Esophagus muscularis mucosa (tissue), 4 donors: ENCODE measurements at regions not wholly inside any gene's neighbourhood (a gene's known extent, or its start where the extent isn't known, plus 50 kb on each side); places are given as distances from the start of the nearest gene placed in this dataset.

Source experiments
- DNase-seq: peaks from one replicate; pipeline ENCODE4 v3.0.0-alpha.2; 2017; ENCODE audit errors: extremely low spot score
- H3K27ac ChIP-seq, 4 donors: fragments of 200-600 bp; sonication (generic); replicated peaks in 1 of 4; 1 replicate in 3 of 4; 2 replicates in 1 of 4; pipeline ENCODE4 v1.5.1; 2016 to 2019; ENCODE audit warnings: mild to moderate bottlenecking in 1 of 4
- H3K27me3 ChIP-seq, 4 donors: fragments of 200-600 bp; sonication (generic); one replicate each; pipeline versions ENCODE4 v1.5.1 to v1.6.0; 2016 to 2019
- H3K36me3 ChIP-seq, 4 donors: fragments of 200-600 bp; sonication (generic); one replicate each; pipeline ENCODE4 v1.5.1; 2016 to 2019
- H3K4me1 ChIP-seq, 4 donors: fragments of 200-600 bp; sonication (generic); one replicate each; pipeline ENCODE4 v1.5.1; 2016 to 2019
- H3K4me3 ChIP-seq, 4 donors: fragments of 200-600 bp; sonication (generic); 1 replicate in 2 of 4; 2 replicates in 2 of 4; pipeline ENCODE4 v1.5.1; 2016 to 2019; ENCODE audit warnings: mild to moderate bottlenecking in 4 of 4, moderate library complexity in 1 of 4
- H3K9me3 ChIP-seq, 4 donors: fragments of 200-600 bp; sonication (generic); 1 replicate in 3 of 4; 2 replicates in 1 of 4; pipeline ENCODE4 v1.5.1; 2016 to 2019
- EP300 ChIP-seq: sonication (generic); formaldehyde crosslinking; IDR thresholded peaks from one replicate; pipeline ENCODE4 v1.6.1; 2017; ENCODE audit warnings: antibody characterized with exemption
- POLR2A ChIP-seq: fragments of 450-650 bp; IDR thresholded peaks from one replicate; pipeline ENCODE4 v1.6.1; 2017; ENCODE audit warnings: antibody characterized with exemption, moderate library complexity, mild to moderate bottlenecking, low read depth
- POLR2AphosphoS5 ChIP-seq, 2 donors: sonication (generic); formaldehyde crosslinking; IDR thresholded peaks; one replicate each; pipeline ENCODE4 v1.6.1; 2017; ENCODE audit warnings: antibody characterized with exemption in 2 of 2
- WGBS: methylation state at CpG from one replicate; pipeline ENCODE4 v1.1.5; 2018; 5-methylcytosine and 5-hydroxymethylcytosine counted together
- intact Hi-C: fragments of 100-400 bp; cut with DNase I; formaldehyde crosslinking; loops from one replicate; pipeline ENCODE4 v1.15.1; 2023
- TF ChIP-seq, protein P1 (sequence below), 3 experiments: fragments of 200-600 bp in 2 of 3; fragments of 450-650 bp in 1 of 3; sonication (generic) in 2 of 3; IDR thresholded peaks; one replicate each; pipeline ENCODE4 v1.5.1; 2017 to 2019; ENCODE audit warnings: antibody characterized with exemption in 3 of 3, mild to moderate bottlenecking in 2 of 3, moderate library complexity in 1 of 3

DNA sequence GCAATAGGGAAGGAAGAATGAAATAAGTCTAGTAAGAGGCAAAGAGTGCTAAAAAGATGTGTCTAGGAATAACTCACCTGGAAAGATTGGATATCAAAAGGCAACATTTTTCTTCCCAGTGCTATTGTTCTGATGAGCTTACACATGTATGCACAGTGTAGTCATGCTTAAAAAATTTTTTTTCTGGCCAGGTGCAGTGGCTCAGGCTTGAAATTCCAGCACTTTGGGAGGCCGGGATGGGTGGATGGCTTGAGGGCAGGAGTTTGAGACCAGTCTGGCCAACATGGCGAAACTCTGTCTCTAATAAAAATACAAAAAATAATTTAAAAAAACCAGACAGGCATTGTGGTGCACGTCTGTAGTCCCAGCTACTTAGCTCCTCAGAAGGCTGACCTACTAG lies 795.8 kb upstream of the IGFBP7 start:
- Histone ChIP-seq H3K4me3 (no peak overlapping the region), H3K27me3 (no peaks in the 10 kb centered on the region), H3K27ac (no peak overlapping the region), H3K36me3 (no peaks in the 10 kb centered on the region), H3K9me3 (no peaks in the 10 kb centered on the region), H3K4me1 (no peaks in the 10 kb centered on the region)
- 83% methylated on average over 3 of the region's 3 CpGs for WGBS
- intact Hi-C loops = no loop called here
- no peak for TF ChIP-seq POLR2A
- TF ChIP-seq, protein P1, sequence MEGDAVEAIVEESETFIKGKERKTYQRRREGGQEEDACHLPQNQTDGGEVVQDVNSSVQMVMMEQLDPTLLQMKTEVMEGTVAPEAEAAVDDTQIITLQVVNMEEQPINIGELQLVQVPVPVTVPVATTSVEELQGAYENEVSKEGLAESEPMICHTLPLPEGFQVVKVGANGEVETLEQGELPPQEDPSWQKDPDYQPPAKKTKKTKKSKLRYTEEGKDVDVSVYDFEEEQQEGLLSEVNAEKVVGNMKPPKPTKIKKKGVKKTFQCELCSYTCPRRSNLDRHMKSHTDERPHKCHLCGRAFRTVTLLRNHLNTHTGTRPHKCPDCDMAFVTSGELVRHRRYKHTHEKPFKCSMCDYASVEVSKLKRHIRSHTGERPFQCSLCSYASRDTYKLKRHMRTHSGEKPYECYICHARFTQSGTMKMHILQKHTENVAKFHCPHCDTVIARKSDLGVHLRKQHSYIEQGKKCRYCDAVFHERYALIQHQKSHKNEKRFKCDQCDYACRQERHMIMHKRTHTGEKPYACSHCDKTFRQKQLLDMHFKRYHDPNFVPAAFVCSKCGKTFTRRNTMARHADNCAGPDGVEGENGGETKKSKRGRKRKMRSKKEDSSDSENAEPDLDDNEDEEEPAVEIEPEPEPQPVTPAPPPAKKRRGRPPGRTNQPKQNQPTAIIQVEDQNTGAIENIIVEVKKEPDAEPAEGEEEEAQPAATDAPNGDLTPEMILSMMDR (IDR thresholded peaks at IDR 0.05) = no peak
- no peak for TF ChIP-seq POLR2AphosphoS5 (IDR thresholded peaks at IDR 0.05)
- TF ChIP-seq EP300 = no peak
- no peak for DNase-seq

DNA sequence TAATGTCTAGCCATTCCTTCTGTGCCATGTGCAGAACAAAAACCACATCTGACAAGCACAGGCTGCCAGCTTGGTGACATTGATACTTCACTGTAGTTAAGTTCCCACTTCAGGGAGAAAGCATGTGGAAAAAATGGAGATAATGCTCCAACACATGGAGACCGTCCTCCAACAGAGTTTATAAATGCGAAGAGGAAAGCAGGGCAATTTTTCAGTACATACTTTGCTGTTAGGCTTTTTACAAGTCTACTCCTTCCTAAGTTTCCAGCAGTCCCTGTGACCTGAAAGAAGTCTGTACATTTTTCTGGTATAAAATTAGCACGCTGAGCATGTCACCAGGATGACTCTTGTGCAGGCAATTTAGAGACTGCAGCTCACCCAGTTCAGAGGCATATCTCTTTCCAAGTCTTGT lies 766.9 kb upstream of the IGFBP7 start:
- DNase-seq = no peak
- no peaks in the 10 kb centered on the region for H3K9me3 ChIP-seq
- TF ChIP-seq, protein P1 (IDR thresholded peaks at IDR 0.05) = no peak
- TF ChIP-seq POLR2AphosphoS5 (IDR thresholded peaks at IDR 0.05) = no peak
- no peak for TF ChIP-seq POLR2A
- no peak for TF ChIP-seq EP300
- H3K36me3 ChIP-seq = no peaks in the 10 kb centered on the region
- no peak overlapping the region for H3K27ac ChIP-seq
- intact Hi-C loops = no loop called here
- 73% methylated on average over 3 of the region's 3 CpGs for WGBS
- no peaks in the 10 kb centered on the region for H3K27me3 ChIP-seq
- H3K4me1 ChIP-seq = no peaks in the 10 kb centered on the region
- H3K4me3 ChIP-seq = no peak overlapping the region

DNA sequence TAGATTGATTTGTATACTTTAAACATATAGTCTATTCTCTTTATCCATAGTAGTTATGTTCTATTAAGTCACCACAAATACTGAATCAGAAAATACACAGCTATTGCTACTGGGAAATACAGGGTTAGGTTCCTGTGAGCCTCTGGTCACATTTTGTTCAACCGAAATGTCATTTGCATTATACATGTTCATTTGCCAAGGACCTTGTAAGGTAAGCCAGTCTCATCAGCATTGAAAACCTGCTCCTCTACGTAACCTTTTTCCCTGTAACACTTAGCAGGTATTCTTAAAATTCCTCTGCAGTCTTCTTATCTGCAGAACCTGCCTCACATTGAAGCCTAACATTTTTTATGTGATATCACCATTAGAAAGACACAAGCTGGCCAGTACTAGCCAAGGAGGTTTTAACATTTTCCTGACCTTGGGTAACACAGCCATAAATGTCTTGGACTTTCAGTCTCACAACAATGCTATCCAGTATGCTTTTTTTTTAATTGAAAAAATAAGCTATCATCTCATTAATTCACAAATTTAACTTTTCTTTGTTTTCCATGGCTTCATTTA lies 765.7 kb upstream of the IGFBP7 start:
- intact Hi-C loops = no loop called here
- H3K4me1 ChIP-seq = no peaks in the 10 kb centered on the region
- TF ChIP-seq EP300 (no peak), POLR2AphosphoS5 (IDR thresholded peaks at IDR 0.05) (no peak), POLR2A (no peak)
- TF ChIP-seq, protein P1 (IDR thresholded peaks at IDR 0.05) = no peak
- 87% methylated on average over 2 of the region's 2 CpGs for WGBS
- no peaks in the 10 kb centered on the region for H3K27me3 ChIP-seq
- no peaks in the 10 kb centered on the region for H3K36me3 ChIP-seq
- DNase-seq = no peak
- no peak overlapping the region for H3K4me3 ChIP-seq
- no peak overlapping the region for H3K27ac ChIP-seq
- H3K9me3 ChIP-seq = no peaks in the 10 kb centered on the region

GRCh38 chr4:57866468-57867171 lies 756.4 kb upstream of the IGFBP7 start:
- WGBS = 65% methylated on average over 2 of the region's 2 CpGs
- Histone ChIP-seq H3K36me3 (no peaks in the 10 kb centered on the region), H3K27me3 (no peaks in the 10 kb centered on the region), H3K27ac (no peak overlapping the region), H3K9me3 (no peaks in the 10 kb centered on the region), H3K4me1 (no peaks in the 10 kb centered on the region), H3K4me3 (no peak overlapping the region)
- intact Hi-C loops = no loop called here
- no peak for DNase-seq
- TF ChIP-seq EP300 = no peak
- no peak for TF ChIP-seq POLR2AphosphoS5 (IDR thresholded peaks at IDR 0.05)
- TF ChIP-seq, protein P1 (IDR thresholded peaks at IDR 0.05) = no peak
- TF ChIP-seq POLR2A = no peak

GRCh38 chr4:57865264-57865663 lies 755.1 kb upstream of the IGFBP7 start:
- TF ChIP-seq POLR2AphosphoS5 (IDR thresholded peaks at IDR 0.05) (no peak), POLR2A (no peak), EP300 (no peak)
- TF ChIP-seq, protein P1 (IDR thresholded peaks at IDR 0.05) = no peak
- no peak overlapping the region for H3K4me3 ChIP-seq
- no peaks in the 10 kb centered on the region for H3K9me3 ChIP-seq
- no peak overlapping the region for H3K27ac ChIP-seq
- WGBS = 86% methylated on average over 1 of the region's 1 CpG
- H3K27me3 ChIP-seq = no peaks in the 10 kb centered on the region
- no peaks in the 10 kb centered on the region for H3K36me3 ChIP-seq
- H3K4me1 ChIP-seq = no peaks in the 10 kb centered on the region
- DNase-seq = no peak
- intact Hi-C loops = no loop called here
